ENCODE measurements at regions not wholly inside any gene's neighbourhood (a gene's known extent, or its start where the extent isn't known, plus 50 kb on each side); places are given as distances from the start of the nearest gene placed in this dataset.

DNA sequence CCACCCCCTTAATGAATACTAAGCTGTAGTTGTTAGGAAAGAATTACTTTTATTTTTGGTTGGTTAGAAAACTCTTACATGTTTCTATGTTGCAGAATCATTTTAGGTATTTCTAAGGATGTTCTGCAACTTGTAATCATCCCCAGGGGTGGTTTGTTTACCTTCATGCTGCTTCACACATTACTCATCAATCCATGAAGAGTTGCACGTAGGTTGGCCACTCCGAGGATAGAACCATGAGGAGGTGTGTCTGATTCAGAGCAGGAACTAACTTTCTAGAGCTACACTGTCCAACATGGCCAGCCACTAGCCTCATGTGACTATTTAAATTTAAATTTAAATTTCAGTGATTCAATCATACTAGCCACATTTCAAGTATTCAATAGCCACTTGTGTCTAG is 127.2 kb upstream of the FRMPD4 start:
- TF ChIP-seq, protein P1, sequence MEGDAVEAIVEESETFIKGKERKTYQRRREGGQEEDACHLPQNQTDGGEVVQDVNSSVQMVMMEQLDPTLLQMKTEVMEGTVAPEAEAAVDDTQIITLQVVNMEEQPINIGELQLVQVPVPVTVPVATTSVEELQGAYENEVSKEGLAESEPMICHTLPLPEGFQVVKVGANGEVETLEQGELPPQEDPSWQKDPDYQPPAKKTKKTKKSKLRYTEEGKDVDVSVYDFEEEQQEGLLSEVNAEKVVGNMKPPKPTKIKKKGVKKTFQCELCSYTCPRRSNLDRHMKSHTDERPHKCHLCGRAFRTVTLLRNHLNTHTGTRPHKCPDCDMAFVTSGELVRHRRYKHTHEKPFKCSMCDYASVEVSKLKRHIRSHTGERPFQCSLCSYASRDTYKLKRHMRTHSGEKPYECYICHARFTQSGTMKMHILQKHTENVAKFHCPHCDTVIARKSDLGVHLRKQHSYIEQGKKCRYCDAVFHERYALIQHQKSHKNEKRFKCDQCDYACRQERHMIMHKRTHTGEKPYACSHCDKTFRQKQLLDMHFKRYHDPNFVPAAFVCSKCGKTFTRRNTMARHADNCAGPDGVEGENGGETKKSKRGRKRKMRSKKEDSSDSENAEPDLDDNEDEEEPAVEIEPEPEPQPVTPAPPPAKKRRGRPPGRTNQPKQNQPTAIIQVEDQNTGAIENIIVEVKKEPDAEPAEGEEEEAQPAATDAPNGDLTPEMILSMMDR (conservative IDR thresholded peaks at IDR 0.05 in 1 of 2, IDR thresholded peaks at IDR 0.05 in 1 of 2; ENCODE audit: extremely low read depth in 1 of 2, insufficient read depth in 1 of 2, low read depth in 1 of 2, low read length in 2 of 2): no peak
- TF ChIP-seq EZH2 (IDR thresholded peaks at IDR 0.05; ENCODE audit: borderline replicate concordance, low read length): no peak

Measured in mammary epithelial cell (primary cell).